CD4-positive, alpha-beta T cell treated with Interleukin-15 for 1 hour (primary cell): ENCODE measurements at regions not wholly inside any gene's neighbourhood (a gene's known extent, or its start where the extent isn't known, plus 50 kb on each side); places are given as distances from the start of the nearest gene placed in this dataset.
A peak's percentile ranks its signal among the peaks of the same experiment; 100 is the strongest.

Experiments used
- DNase-seq: peaks from one replicate; pipeline ENCODE4 v3.0.0-alpha.2; 2020

- no peak for DNase-seq
Measured at GRCh38 chr12:91841822-91842221, 303.8 kb downstream of the BTG1 start.

GRCh38 chr12:91836696-91837095 is 308.9 kb downstream of the BTG1 start:
- no peak for DNase-seq

GRCh38 chr12:91836264-91836663 is 309.4 kb downstream of the BTG1 start:
- no peak for DNase-seq

- no peak for DNase-seq
Measured at GRCh38 chr12:91835693-91836092, 310.0 kb downstream of the BTG1 start.

- DNase-seq = no peak
Measured at GRCh38 chr12:91833780-91834359, 311.8 kb downstream of the BTG1 start.

GRCh38 chr12:91825999-91826398 is 319.6 kb downstream of the BTG1 start:
- no peak for DNase-seq

GRCh38 chr12:91824991-91825390 is 320.7 kb downstream of the BTG1 start:
- no peak for DNase-seq

GRCh38 chr12:91819132-91819447 is 326.6 kb downstream of the BTG1 start:
- no peak for DNase-seq

GRCh38 chr12:91818227-91819131 is 327.2 kb downstream of the BTG1 start:
- DNase-seq = no peak

- DNase-seq = no peak
Measured at GRCh38 chr12:91817517-91817916, 328.1 kb downstream of the BTG1 start.

- DNase-seq = no peak
Measured at GRCh38 chr12:91813701-91814100, 331.9 kb downstream of the BTG1 start.

GRCh38 chr12:91811481-91812287 is 334.0 kb downstream of the BTG1 start:
- DNase-seq = peak; percentile 76

GRCh38 chr12:91810531-91811451 is 334.9 kb downstream of the BTG1 start:
- DNase-seq = no peak

GRCh38 chr12:91810077-91810476 is 335.6 kb downstream of the BTG1 start:
- DNase-seq = no peak

- no peak for DNase-seq
Measured at GRCh38 chr12:91805031-91805430, 340.6 kb downstream of the BTG1 start.

GRCh38 chr12:91804533-91804932 is 341.1 kb downstream of the BTG1 start:
- no peak for DNase-seq

GRCh38 chr12:91801048-91801447 is 344.6 kb downstream of the BTG1 start:
- DNase-seq = no peak

- DNase-seq = no peak
Measured at GRCh38 chr12:91793676-91794075, 352.0 kb downstream of the BTG1 start.

- DNase-seq = no peak
Measured at GRCh38 chr12:91792597-91792996, 353.0 kb downstream of the BTG1 start.

- DNase-seq = no peak
Measured at GRCh38 chr12:91786499-91787272, 359.0 kb downstream of the BTG1 start.

GRCh38 chr12:91785655-91786498 is 359.8 kb downstream of the BTG1 start:
- DNase-seq = no peak
